Mesenchymal stem cell (in vitro differentiated cells and primary cell): ENCODE measurements at regions not wholly inside any gene's neighbourhood (a gene's known extent, or its start where the extent isn't known, plus 50 kb on each side); places are given as distances from the start of the nearest gene placed in this dataset.
"Not testable (repeated sequence)": the region's sequence is repeated elsewhere in the genome, so short reads cannot be mapped to it uniquely, and the experiment has no call there.

ENCODE experiments used
- DNase-seq: peaks from one replicate; pipeline ENCODE4 v3.0.0-alpha.2; 2013
- H2AFZ ChIP-seq: one replicate; pipeline ENCODE4 v1.6.1; 2013; ENCODE audit warnings: low read depth, mild to moderate bottlenecking, control low read depth, inconsistent platforms, low read length, moderate library complexity
- H2AK5ac ChIP-seq: 2 replicates; pipeline ENCODE4 v1.6.1; 2013; ENCODE audit warnings: low read length, moderate library complexity, mild to moderate bottlenecking, inconsistent platforms; ENCODE audit not compliant: severe bottlenecking
- H2BK120ac ChIP-seq: one replicate; pipeline ENCODE4 v1.6.1; 2013; ENCODE audit warnings: low read depth, mild to moderate bottlenecking, inconsistent platforms, low read length, moderate library complexity
- H2BK12ac ChIP-seq, 2 experiments: one replicate each; pipeline ENCODE4 v1.6.1; 2013; ENCODE audit warnings: inconsistent platforms in 2 of 2, low read length in 2 of 2, mild to moderate bottlenecking in 2 of 2, moderate library complexity in 2 of 2, control low read depth in 1 of 2
- H2BK15ac ChIP-seq: one replicate; pipeline ENCODE4 v1.6.1; 2013; ENCODE audit warnings: mild to moderate bottlenecking, low read depth, inconsistent platforms; ENCODE audit not compliant: poor library complexity, severe bottlenecking
- H2BK5ac ChIP-seq: 2 replicates; pipeline ENCODE4 v1.6.1; 2013; ENCODE audit warnings: low read depth, mild to moderate bottlenecking, low read length, control low read depth, inconsistent platforms; ENCODE audit not compliant: poor library complexity, severe bottlenecking
- H3K14ac ChIP-seq, 2 experiments: one replicate each; pipeline ENCODE4 v1.6.1; 2013; ENCODE audit warnings: inconsistent platforms in 2 of 2, low read length in 2 of 2, control low read depth in 1 of 2, mild to moderate bottlenecking in 1 of 2, moderate library complexity in 1 of 2
- H3K18ac ChIP-seq, 2 experiments: one replicate each; pipeline ENCODE4 v1.6.1; 2013; ENCODE audit warnings: inconsistent platforms in 2 of 2, low read length in 2 of 2, control low read depth in 1 of 2, low read depth in 1 of 2, mild to moderate bottlenecking in 1 of 2
- H3K23ac ChIP-seq, 2 experiments: one replicate each; pipeline ENCODE4 v1.6.1; 2013; ENCODE audit warnings: inconsistent platforms in 2 of 2, low read length in 2 of 2, mild to moderate bottlenecking in 2 of 2, moderate library complexity in 2 of 2, control low read depth in 1 of 2
- H3K27ac ChIP-seq: 2 replicates; pipeline ENCODE4 v1.5.1; 2013; ENCODE audit warnings: mild to moderate bottlenecking, moderate library complexity, low read length, control low read depth, inconsistent platforms; ENCODE audit not compliant: poor library complexity, severe bottlenecking
- H3K27me3 ChIP-seq, 2 experiments: 2 replicates each; pipeline versions ENCODE4 v1.6.1 to v1.7.0; 2013; ENCODE audit warnings: low read length in 2 of 2, mild to moderate bottlenecking in 2 of 2, moderate library complexity in 2 of 2, control low read depth in 1 of 2, inconsistent platforms in 1 of 2; ENCODE audit not compliant: control insufficient read depth in 1 of 2, insufficient read depth in 1 of 2
- H3K36me3 ChIP-seq, 2 experiments: 2 replicates each; pipeline versions ENCODE4 v1.6.1 to v1.7.0; 2013; ENCODE audit warnings: low read length in 2 of 2, control low read depth in 1 of 2, inconsistent platforms in 1 of 2, low read depth in 1 of 2, mild to moderate bottlenecking in 1 of 2; ENCODE audit not compliant: insufficient read depth in 2 of 2, control insufficient read depth in 1 of 2
- H3K4ac ChIP-seq, 2 experiments: one replicate each; pipeline ENCODE4 v1.6.1; 2013; ENCODE audit warnings: inconsistent platforms in 2 of 2, low read length in 2 of 2, mild to moderate bottlenecking in 2 of 2, moderate library complexity in 2 of 2, control low read depth in 1 of 2, low read depth in 1 of 2
- H3K4me1 ChIP-seq: 2 replicates; pipeline ENCODE4 v1.6.1; 2013; ENCODE audit warnings: low read depth, low read length, control low read depth; ENCODE audit not compliant: control insufficient read depth, insufficient read depth
- H3K4me2 ChIP-seq: 2 replicates; pipeline ENCODE4 v1.6.1; 2013; ENCODE audit warnings: low read length, mild to moderate bottlenecking, inconsistent platforms; ENCODE audit not compliant: poor library complexity, severe bottlenecking
- H3K4me3 ChIP-seq, 2 experiments: 2 replicates each; pipeline versions ENCODE4 v1.5.1 to v1.7.0; 2013; ENCODE audit warnings: low read length in 2 of 2, mild to moderate bottlenecking in 2 of 2, control low read depth in 1 of 2, low read depth in 1 of 2; ENCODE audit not compliant: insufficient read depth in 1 of 2
- H3K79me1 ChIP-seq: replicated peaks from 2 replicates; pipeline ENCODE4 v1.6.1; 2013; ENCODE audit warnings: mild to moderate bottlenecking, control low read depth, low read length, inconsistent platforms; ENCODE audit not compliant: poor library complexity, severe bottlenecking
- H3K9ac ChIP-seq: 2 replicates; pipeline ENCODE4 v1.7.0; 2013; ENCODE audit warnings: mild to moderate bottlenecking, low read length, moderate library complexity
- H3K9me3 ChIP-seq: 2 replicates; pipeline ENCODE4 v1.7.0; 2013; ENCODE audit warnings: mild to moderate bottlenecking, low read length; ENCODE audit not compliant: control insufficient read depth
- H4K8ac ChIP-seq: one replicate; pipeline ENCODE4 v1.6.1; 2013; ENCODE audit warnings: inconsistent platforms, mild to moderate bottlenecking, low read length, moderate library complexity
- H4K91ac ChIP-seq: one replicate; pipeline ENCODE4 v1.6.1; 2013; ENCODE audit warnings: mild to moderate bottlenecking, low read length, inconsistent platforms
- WGBS: methylation state at CpG from one replicate; pipeline ENCODE4 v1.1.7; 2013; ENCODE audit warnings: mixed read lengths; 5-methylcytosine and 5-hydroxymethylcytosine counted together

- H3K4me1 ChIP-seq, H3K18ac ChIP-seq, H2AK5ac ChIP-seq, H3K27ac ChIP-seq, H3K79me1 ChIP-seq, H2BK5ac ChIP-seq, H3K27me3 ChIP-seq, H4K91ac ChIP-seq, H4K8ac ChIP-seq, H2BK15ac ChIP-seq, H3K23ac ChIP-seq, H3K9me3 ChIP-seq, H3K36me3 ChIP-seq, H2BK12ac ChIP-seq, H3K4ac ChIP-seq, DNase-seq, H3K4me2 ChIP-seq, H3K14ac ChIP-seq, H2AFZ ChIP-seq, H2BK120ac ChIP-seq: not testable (repeated sequence)
- Histone ChIP-seq H3K4me3 (peak overlapping the region in 1 of 2 experiments; percentile 77), H3K9ac (peak overlapping the region; percentile 85)
- 39% methylated on average over 12 of the region's 62 CpGs for WGBS
Observed at GRCh38 chr1:143905214-143906179, 66.3 kb downstream of the FAM72C start.

GRCh38 chr1:143904622-143904979 lies 67.2 kb downstream of the FAM72C start:
- not testable (repeated sequence) for H3K4ac ChIP-seq, H3K36me3 ChIP-seq, H2BK15ac ChIP-seq, H4K8ac ChIP-seq, H3K23ac ChIP-seq, H3K9me3 ChIP-seq, H3K18ac ChIP-seq, H2BK120ac ChIP-seq, H2BK5ac ChIP-seq, H3K4me2 ChIP-seq, H2AFZ ChIP-seq, H3K27me3 ChIP-seq, H3K79me1 ChIP-seq, H4K91ac ChIP-seq, H2BK12ac ChIP-seq, H3K14ac ChIP-seq, H3K27ac ChIP-seq, H2AK5ac ChIP-seq, DNase-seq, H3K4me1 ChIP-seq
- Histone ChIP-seq H3K4me3 (peak overlapping the region in 1 of 2 experiments; percentile 74), H3K9ac (peak overlapping the region; percentile 75)
- WGBS: no CpG with 5 or more reads among the region's 12 CpGs

GRCh38 chr1:143903899-143904621 lies 67.7 kb downstream of the FAM72C start:
- not testable (repeated sequence) for H3K9me3 ChIP-seq, H3K18ac ChIP-seq, H2BK15ac ChIP-seq, H2BK120ac ChIP-seq, H2BK12ac ChIP-seq, H3K27ac ChIP-seq, H4K8ac ChIP-seq, H3K4me2 ChIP-seq, H2AFZ ChIP-seq, H3K4ac ChIP-seq, H2AK5ac ChIP-seq, H3K79me1 ChIP-seq, H2BK5ac ChIP-seq, H4K91ac ChIP-seq, H3K27me3 ChIP-seq, H3K36me3 ChIP-seq, H3K4me1 ChIP-seq, H3K23ac ChIP-seq, H3K14ac ChIP-seq
- DNase-seq: peak; percentile 0
- H3K9ac ChIP-seq: peak overlapping the region; percentile 75
- WGBS: 60% methylated on average over 10 of the region's 48 CpGs
- peak overlapping the region in 1 of 2 experiments; percentile 74 for H3K4me3 ChIP-seq

GRCh38 chr1:143896377-143896776 lies 75.4 kb downstream of the FAM72C start:
- H3K23ac ChIP-seq, H2AFZ ChIP-seq, H2AK5ac ChIP-seq, H4K91ac ChIP-seq, H3K27me3 ChIP-seq, H3K14ac ChIP-seq, H3K4ac ChIP-seq, H2BK5ac ChIP-seq, H4K8ac ChIP-seq, H3K4me2 ChIP-seq, H3K79me1 ChIP-seq, H3K18ac ChIP-seq, H3K36me3 ChIP-seq, H2BK120ac ChIP-seq, H3K9me3 ChIP-seq, H3K4me3 ChIP-seq, H3K27ac ChIP-seq, DNase-seq, H3K9ac ChIP-seq, H2BK12ac ChIP-seq, H2BK15ac ChIP-seq, H3K4me1 ChIP-seq: not testable (repeated sequence)
- WGBS: no CpG with 5 or more reads among the region's 1 CpG
